ENCODE measurements at regions not wholly inside any gene's neighbourhood (a gene's known extent, or its start where the extent isn't known, plus 50 kb on each side); places are given as distances from the start of the nearest gene placed in this dataset.

GRCh38 chr15:66897971-66898370 lies 167.4 kb upstream of the SMAD3 start:
- Histone ChIP-seq H3K9me3 (no peaks in the 10 kb centered on the region), H3K27me3 (peaks cover 3% of the 10 kb centered on the region), H3K4me3 (ENCODE audit: low read depth in 1 of 2, low read length in 1 of 2) (no peak overlapping the region), H3K36me3 (no peaks in the 10 kb centered on the region), H3K27ac (no peak overlapping the region), H3K4me1 (ENCODE audit: control insufficient read depth in 1 of 2, insufficient read depth in 1 of 2, low read depth in 1 of 2, low read length in 1 of 2) (no peaks in the 10 kb centered on the region)
- TF ChIP-seq, protein P1, sequence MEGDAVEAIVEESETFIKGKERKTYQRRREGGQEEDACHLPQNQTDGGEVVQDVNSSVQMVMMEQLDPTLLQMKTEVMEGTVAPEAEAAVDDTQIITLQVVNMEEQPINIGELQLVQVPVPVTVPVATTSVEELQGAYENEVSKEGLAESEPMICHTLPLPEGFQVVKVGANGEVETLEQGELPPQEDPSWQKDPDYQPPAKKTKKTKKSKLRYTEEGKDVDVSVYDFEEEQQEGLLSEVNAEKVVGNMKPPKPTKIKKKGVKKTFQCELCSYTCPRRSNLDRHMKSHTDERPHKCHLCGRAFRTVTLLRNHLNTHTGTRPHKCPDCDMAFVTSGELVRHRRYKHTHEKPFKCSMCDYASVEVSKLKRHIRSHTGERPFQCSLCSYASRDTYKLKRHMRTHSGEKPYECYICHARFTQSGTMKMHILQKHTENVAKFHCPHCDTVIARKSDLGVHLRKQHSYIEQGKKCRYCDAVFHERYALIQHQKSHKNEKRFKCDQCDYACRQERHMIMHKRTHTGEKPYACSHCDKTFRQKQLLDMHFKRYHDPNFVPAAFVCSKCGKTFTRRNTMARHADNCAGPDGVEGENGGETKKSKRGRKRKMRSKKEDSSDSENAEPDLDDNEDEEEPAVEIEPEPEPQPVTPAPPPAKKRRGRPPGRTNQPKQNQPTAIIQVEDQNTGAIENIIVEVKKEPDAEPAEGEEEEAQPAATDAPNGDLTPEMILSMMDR (IDR thresholded peaks at IDR 0.05): no peak

DNA sequence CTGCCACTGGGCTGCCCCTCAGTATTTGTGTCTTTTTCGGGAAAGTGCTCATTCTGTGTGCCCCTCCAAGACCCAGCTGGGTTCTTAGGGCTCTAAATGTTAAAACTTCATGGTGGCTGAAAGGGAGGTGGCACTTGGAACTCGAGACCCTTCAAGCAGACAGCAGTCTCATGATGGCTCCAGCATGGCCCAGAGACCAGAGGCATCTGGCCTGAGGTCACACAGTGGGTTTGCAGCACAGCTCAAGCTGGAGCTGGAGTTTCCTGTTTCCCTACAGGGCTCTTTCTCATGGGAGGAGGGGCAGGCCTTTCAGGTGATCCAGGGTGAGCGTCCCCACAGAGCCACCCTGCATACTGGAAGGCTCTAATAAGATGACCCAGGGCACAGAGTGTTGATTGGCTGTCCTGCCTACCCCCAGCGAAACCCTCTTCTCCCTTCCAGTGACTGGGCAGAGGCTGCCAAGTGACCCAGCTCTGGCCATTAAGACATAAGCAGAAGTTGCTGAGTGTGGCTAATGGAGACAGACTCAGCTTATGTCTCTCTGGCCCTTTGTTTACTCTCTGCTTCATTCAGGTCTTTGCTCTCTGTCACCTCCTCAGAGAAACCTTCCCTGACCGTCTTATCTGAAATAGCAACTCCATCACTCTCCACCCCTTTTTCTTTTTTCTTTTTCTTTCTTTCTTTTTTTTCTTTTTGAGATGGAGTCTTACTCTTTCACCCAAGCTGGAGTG lies 166.6 kb upstream of the SMAD3 start:
- TF ChIP-seq, protein P1 (IDR thresholded peaks at IDR 0.05): no peak
- Histone ChIP-seq H3K4me1 (ENCODE audit: control insufficient read depth in 1 of 2, insufficient read depth in 1 of 2, low read depth in 1 of 2, low read length in 1 of 2) (no peaks in the 10 kb centered on the region), H3K36me3 (no peaks in the 10 kb centered on the region), H3K27ac (no peak overlapping the region), H3K9me3 (no peaks in the 10 kb centered on the region), H3K27me3 (no peaks in the 10 kb centered on the region), H3K4me3 (ENCODE audit: low read depth in 1 of 2, low read length in 1 of 2) (no peak overlapping the region)

DNA sequence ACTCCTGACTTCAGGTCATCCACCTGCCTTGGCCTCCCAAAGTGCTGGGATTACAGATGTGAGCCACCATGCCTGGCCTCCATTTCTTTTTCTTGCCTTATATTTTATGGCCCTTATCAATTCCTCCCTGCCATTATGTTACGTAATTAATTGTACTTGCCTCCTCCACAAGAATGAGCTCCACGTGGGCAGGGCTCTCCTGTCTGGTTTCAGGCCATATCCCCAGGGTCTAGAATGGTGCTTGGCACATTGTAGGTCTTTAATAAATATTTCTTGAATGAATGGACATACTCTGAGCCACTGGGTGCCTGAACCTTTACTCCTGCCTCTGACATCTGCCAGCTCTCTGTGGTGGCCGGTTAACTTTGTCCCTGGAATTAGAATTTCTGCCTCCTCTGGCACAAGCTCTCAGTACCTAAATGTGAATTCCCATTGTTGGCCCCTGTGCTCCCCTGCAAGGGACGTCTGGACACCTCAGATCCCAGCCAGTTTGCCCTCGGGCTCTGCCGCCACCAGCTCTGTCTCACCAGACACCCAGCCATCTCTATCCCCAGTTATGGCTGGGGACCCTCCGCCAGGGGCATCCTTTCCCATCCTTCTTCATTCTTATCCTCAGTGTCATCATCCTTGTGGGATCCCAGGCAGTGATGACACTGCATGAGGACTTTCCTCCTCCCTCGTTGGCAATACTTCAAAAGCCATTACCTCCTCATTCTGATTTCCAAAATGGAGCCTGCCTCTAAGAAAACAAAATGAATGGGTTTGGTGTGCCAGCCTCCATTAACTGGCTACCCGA lies 165.6 kb upstream of the SMAD3 start:
- Histone ChIP-seq H3K36me3 (no peaks in the 10 kb centered on the region), H3K27ac (no peak overlapping the region), H3K9me3 (no peaks in the 10 kb centered on the region), H3K27me3 (no peaks in the 10 kb centered on the region), H3K4me1 (ENCODE audit: control insufficient read depth in 1 of 2, insufficient read depth in 1 of 2, low read depth in 1 of 2, low read length in 1 of 2) (no peaks in the 10 kb centered on the region), H3K4me3 (ENCODE audit: low read depth in 1 of 2, low read length in 1 of 2) (no peak overlapping the region)
- TF ChIP-seq, protein P1 (IDR thresholded peaks at IDR 0.05): no peak

DNA sequence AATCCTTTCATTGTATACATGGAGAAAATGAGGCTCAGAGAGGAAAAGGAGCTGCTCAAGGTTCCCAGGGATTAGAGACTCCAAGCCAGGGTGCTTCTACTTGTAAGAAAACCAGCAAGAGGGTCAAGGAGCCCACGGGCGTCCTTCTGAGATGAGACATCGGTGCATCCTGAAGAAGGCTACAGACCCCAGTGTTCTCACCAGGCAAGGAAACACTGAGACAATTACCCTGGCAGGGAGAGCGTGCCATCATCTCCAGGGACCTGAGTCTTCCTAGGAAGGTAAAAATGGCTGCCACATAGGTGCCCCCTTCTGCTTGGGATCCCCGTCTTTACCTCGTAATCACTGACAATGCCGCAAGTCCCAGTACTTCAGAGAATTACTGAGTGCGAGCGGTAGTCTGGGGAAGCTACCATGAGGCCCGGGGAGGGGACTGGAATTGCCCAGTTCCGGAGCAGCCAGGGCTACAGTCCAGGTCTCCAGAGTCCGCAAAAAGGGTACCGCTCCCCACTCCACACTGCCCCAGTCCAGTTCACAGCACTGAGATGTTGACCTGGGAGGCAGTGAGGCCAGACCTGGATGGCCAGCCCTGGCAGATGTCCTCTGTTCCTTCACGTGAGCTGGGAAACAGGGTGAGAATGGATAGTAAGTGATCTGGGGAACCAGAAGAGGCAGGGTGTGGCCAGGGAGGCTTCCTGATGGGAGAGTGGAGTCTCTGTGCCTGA lies 164.7 kb upstream of the SMAD3 start:
- Histone ChIP-seq H3K4me3 (ENCODE audit: low read depth in 1 of 2, low read length in 1 of 2) (no peak overlapping the region), H3K27me3 (no peaks in the 10 kb centered on the region), H3K9me3 (no peaks in the 10 kb centered on the region), H3K27ac (no peak overlapping the region), H3K36me3 (no peaks in the 10 kb centered on the region), H3K4me1 (ENCODE audit: control insufficient read depth in 1 of 2, insufficient read depth in 1 of 2, low read depth in 1 of 2, low read length in 1 of 2) (no peaks in the 10 kb centered on the region)
- TF ChIP-seq, protein P1 (IDR thresholded peaks at IDR 0.05): no peak

GRCh38 chr15:66901336-66902100 lies 163.9 kb upstream of the SMAD3 start:
- Histone ChIP-seq H3K27me3 (no peaks in the 10 kb centered on the region), H3K4me1 (ENCODE audit: control insufficient read depth in 1 of 2, insufficient read depth in 1 of 2, low read depth in 1 of 2, low read length in 1 of 2) (no peaks in the 10 kb centered on the region), H3K27ac (no peak overlapping the region), H3K4me3 (ENCODE audit: low read depth in 1 of 2, low read length in 1 of 2) (no peak overlapping the region), H3K36me3 (no peaks in the 10 kb centered on the region), H3K9me3 (no peaks in the 10 kb centered on the region)
- TF ChIP-seq, protein P1 (IDR thresholded peaks at IDR 0.05): no peak
